ENCODE measurements at regions not wholly inside any gene's neighbourhood (a gene's known extent, or its start where the extent isn't known, plus 50 kb on each side); places are given as distances from the start of the nearest gene placed in this dataset.

DNA sequence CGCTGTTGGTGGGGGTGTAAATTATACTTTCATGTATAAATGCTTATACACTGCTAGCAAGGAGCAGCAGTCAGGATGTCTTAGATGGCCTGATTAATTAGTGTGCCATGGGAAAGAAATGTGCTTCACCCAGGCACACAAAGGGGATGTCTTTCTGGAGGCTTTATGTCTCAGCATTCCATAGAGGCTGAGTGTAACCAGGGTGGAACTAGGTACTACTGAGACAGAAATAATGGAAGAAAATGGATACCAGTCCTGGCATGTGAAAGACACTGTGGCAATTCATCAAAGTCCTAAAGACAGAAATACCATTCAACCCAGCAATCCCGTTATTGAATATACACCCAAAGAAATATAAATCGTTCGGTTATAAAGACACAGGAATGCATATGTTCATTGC lies 52.5 kb downstream of the PF4 start:
- DNase-seq (ENCODE audit: low spot score) (no peak), ATAC-seq (ENCODE audit: low read depth) (peak; percentile 41; the same call in 1 of the 3 replicates)
- Histone ChIP-seq H3K9me3 (ENCODE audit: severe bottlenecking) (no peaks in the 10 kb centered on the region), H3K27ac (ENCODE audit: poor library complexity, severe bottlenecking) (no peak overlapping the region), H3K4me1 (ENCODE audit: insufficient read depth, poor library complexity, severe bottlenecking) (no peaks in the 10 kb centered on the region), H3K36me3 (ENCODE audit: low read depth) (no peaks in the 10 kb centered on the region), H3K27me3 (ENCODE audit: insufficient read depth, poor library complexity, severe bottlenecking) (no peaks in the 10 kb centered on the region), H3K4me3 (ENCODE audit: severe bottlenecking) (no peak overlapping the region)
- TF ChIP-seq, protein P1, sequence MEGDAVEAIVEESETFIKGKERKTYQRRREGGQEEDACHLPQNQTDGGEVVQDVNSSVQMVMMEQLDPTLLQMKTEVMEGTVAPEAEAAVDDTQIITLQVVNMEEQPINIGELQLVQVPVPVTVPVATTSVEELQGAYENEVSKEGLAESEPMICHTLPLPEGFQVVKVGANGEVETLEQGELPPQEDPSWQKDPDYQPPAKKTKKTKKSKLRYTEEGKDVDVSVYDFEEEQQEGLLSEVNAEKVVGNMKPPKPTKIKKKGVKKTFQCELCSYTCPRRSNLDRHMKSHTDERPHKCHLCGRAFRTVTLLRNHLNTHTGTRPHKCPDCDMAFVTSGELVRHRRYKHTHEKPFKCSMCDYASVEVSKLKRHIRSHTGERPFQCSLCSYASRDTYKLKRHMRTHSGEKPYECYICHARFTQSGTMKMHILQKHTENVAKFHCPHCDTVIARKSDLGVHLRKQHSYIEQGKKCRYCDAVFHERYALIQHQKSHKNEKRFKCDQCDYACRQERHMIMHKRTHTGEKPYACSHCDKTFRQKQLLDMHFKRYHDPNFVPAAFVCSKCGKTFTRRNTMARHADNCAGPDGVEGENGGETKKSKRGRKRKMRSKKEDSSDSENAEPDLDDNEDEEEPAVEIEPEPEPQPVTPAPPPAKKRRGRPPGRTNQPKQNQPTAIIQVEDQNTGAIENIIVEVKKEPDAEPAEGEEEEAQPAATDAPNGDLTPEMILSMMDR (IDR thresholded peaks at IDR 0.05; ENCODE audit: poor library complexity, severe bottlenecking), result no peak

DNA sequence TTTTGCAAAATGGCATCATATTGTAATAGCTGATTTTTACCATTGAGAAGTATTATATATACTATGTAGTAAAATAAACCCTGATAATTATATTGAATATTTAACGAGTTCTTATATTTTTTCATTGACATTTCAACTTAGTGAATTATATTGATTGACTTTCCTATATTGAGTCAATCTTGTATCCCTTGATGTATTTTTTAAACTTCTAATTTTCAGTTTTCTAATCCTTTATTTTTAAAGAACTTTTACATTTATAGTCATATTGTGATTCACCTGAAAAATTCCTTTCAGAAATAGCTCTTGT lies 54.4 kb downstream of the CXCL1 start:
- DNase-seq (ENCODE audit: low spot score) (no peak), ATAC-seq (ENCODE audit: low read depth) (no peak)
- no peaks in the 10 kb centered on the region for H3K27me3 ChIP-seq (ENCODE audit: insufficient read depth, poor library complexity, severe bottlenecking)
- no peaks in the 10 kb centered on the region for H3K4me1 ChIP-seq (ENCODE audit: insufficient read depth, poor library complexity, severe bottlenecking)
- H3K36me3 ChIP-seq (ENCODE audit: low read depth), result no peaks in the 10 kb centered on the region
- no peak overlapping the region for H3K4me3 ChIP-seq (ENCODE audit: severe bottlenecking)
- H3K27ac ChIP-seq (ENCODE audit: poor library complexity, severe bottlenecking), result no peak overlapping the region
- TF ChIP-seq, protein P1 (IDR thresholded peaks at IDR 0.05; ENCODE audit: poor library complexity, severe bottlenecking), result peak; percentile 61
- no peaks in the 10 kb centered on the region for H3K9me3 ChIP-seq (ENCODE audit: severe bottlenecking)

DNA sequence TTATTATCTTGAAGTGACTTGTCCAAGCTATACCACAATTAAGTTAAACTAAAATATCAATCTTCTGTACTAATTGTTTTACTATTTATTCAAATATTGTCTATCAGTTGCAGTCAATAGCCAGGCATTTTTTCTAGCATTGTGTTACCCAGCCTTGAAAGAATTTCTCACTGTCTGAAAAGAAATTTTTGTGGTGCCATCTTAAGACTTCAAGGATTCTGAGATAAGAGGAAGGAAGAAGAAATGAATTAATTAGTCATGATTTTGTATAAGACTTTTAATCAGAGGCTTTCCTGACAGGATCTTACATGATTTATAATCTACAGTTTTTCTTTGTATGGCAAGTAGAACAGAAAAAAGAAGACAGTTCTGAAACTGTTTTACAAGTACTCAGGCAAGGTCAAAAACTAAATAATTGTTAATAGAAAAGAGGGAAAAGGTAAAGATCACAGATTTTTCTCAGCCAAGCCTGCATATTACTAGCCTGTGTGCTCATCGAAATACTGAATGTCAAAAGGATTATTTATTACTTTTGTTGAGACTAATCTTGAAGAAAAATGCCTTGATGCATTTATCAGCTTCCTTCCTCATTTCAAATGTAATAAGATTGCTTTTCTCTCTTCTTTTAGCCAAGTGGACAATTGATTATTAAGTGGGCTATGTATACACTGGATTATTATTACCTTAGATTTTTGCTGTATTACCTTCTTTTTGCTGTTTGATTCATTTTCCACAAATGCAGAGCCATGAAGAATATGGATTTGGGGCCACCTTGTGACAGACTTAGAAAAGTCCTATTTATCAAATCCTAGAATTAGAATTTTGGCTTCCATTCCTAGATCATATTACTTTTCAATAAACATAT lies 53.8 kb downstream of the CXCL1 start:
- H3K4me3 ChIP-seq (ENCODE audit: severe bottlenecking), result no peak overlapping the region
- H3K27me3 ChIP-seq (ENCODE audit: insufficient read depth, poor library complexity, severe bottlenecking), result no peaks in the 10 kb centered on the region
- TF ChIP-seq, protein P1 (IDR thresholded peaks at IDR 0.05; ENCODE audit: poor library complexity, severe bottlenecking), result peak; percentile 85
- H3K4me1 ChIP-seq (ENCODE audit: insufficient read depth, poor library complexity, severe bottlenecking), result peaks cover 6% of the 10 kb centered on the region
- DNase-seq (ENCODE audit: low spot score) (no peak), ATAC-seq (ENCODE audit: low read depth) (peak; percentile 36; the same call in 1 of the 3 replicates)
- H3K27ac ChIP-seq (ENCODE audit: poor library complexity, severe bottlenecking), result peak overlapping the region; percentile 26
- no peaks in the 10 kb centered on the region for H3K36me3 ChIP-seq (ENCODE audit: low read depth)
- no peaks in the 10 kb centered on the region for H3K9me3 ChIP-seq (ENCODE audit: severe bottlenecking)

DNA sequence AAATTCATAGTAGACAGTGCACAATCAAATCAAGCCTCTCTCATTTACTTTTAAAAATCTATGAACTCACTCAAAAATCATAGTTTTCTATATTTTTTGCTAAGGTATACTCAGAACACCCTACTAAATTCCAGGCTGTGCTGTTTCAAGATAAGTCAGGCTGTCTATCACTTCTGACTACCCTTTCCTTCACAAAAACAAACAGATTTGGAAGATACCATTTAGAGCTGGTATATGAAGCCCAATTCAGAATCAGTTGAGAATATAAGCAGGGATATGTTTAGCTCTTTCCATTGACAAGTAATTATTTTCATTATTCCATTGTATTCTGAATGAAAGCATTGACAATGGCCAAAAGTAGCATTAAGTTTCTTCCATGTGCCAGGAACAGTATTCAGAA lies 53.1 kb downstream of the CXCL1 start:
- Histone ChIP-seq H3K36me3 (ENCODE audit: low read depth) (no peaks in the 10 kb centered on the region), H3K4me3 (ENCODE audit: severe bottlenecking) (no peak overlapping the region), H3K27ac (ENCODE audit: poor library complexity, severe bottlenecking) (peak overlapping the region; percentile 26), H3K27me3 (ENCODE audit: insufficient read depth, poor library complexity, severe bottlenecking) (no peaks in the 10 kb centered on the region), H3K9me3 (ENCODE audit: severe bottlenecking) (no peaks in the 10 kb centered on the region), H3K4me1 (ENCODE audit: insufficient read depth, poor library complexity, severe bottlenecking) (peaks cover 10% of the 10 kb centered on the region)
- no peak for ATAC-seq (ENCODE audit: low read depth)
- DNase-seq (ENCODE audit: low spot score), result no peak
- TF ChIP-seq, protein P1 (IDR thresholded peaks at IDR 0.05; ENCODE audit: poor library complexity, severe bottlenecking), result no peak
